NCI-H1105 treated with DMSO at 0.1 percent for 48 hours (cell line): ENCODE measurements at regions not wholly inside any gene's neighbourhood (a gene's known extent, or its start where the extent isn't known, plus 50 kb on each side); places are given as distances from the start of the nearest gene placed in this dataset.

ENCODE experiments used
- DNase-seq: peaks from one replicate; lab custom pipeline; 2025; lab: John Stamatoyannopoulos, UW

DNA sequence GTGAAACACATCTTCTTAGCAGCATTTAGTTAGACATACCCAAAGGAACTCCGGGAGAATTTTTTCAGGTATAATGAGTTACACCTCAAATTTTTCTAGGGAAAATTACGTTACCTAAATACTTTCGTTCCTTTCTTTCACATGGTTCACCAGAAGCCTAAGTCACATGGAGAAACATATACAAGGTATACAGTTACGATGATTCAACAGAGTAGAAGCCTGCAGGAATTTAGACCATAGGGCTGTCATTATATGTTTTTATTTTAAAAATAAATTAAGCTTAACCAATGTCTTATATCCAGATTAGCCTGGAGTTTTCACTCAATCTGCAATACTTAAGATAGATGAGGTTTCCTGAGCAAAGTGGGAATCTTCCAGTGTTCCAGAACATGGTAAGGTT lies 549.5 kb upstream of the JARID2 start:
- DNase-seq: no peak

DNA sequence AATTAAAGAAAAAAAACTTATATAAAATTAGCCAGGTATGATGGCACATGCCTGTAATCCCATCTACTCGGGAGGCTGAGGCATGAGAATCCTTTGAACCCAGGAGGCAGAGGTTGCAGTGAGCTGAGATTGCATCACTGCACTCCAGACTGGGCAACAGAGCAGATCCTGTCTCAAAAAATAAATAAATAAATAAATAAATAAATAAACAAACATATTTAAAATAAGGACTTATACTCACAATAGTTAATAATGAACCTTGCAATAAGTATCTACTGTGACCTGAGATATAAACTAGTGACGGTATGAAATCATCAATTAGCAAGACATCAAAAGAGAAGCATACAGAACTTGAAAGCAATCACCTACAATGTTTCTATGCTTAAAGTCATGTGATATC lies 548.4 kb upstream of the JARID2 start:
- DNase-seq: no peak

DNA sequence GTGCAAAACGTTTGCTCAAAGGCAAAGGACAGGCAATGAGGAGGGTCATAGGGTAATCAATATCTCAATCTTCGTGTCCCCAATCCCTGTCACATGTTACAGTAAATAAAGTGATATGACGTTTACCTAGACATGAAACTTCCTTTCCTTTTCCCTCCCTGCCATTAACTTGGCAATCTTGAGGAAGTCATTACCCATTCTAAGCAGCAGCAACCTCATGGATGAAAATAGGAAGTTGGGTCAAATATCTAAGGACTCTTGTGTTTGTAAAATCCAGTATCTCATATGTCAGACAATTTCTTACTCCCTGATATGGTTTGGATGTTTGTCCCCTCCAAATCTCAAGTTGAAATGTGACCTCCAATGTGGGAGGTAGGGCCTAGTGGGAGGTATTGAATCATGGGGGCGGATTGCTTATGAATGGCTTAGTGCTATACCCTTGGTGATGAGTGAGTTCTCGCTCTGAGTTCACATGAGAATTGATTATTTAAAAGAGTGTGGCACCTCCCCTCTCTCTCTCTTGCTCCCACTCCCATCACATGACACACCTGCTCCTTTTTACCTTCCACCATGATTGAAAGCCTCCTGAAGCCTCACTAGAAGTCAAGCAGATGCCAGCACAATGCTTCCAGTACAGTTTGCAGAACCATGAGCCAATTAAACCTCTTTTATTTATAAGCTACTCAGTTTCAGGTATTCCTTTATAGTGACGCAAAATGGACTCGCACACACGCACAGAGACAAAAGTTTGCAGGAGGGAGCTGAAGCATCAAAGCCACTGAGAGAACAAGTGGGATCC lies 545.9 kb upstream of the JARID2 start:
- no peak for DNase-seq

DNA sequence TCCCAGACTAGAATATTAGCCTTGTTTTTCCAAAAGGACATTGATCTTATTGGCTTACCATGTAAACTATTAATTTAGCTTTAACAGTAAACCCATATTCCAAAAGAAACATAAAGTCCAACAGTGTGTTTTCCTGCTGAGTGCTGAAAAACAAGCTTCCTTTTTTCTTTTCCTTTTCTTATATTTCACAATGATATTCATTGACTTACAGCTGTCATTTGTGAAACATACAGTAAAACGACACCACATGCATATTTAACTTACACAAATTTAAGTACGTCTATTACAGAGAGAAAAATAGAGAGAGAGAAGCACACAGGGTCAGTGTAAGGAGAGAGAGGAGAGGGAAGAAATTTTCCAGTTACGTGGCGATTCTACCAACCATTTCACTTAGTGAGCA lies 543.9 kb upstream of the JARID2 start:
- no peak for DNase-seq

DNA sequence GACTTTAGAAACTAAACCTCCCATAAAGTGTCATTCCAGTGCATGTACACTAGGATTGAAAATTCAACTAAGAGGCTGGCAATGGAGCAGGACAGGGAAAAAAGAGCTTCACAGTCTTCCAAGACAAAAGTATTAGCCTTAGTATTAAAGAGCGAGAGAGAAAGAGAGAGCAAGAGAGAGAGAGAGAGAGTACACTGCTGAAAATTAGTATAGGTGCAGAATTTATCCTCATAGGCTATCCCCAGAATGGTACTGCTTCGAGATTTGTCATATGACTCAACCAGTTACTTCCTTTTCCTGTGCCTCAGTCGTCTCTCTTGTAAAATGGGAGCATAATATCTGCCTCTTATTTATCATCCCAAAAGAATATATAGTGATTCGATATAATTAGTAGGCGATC lies 543.2 kb upstream of the JARID2 start:
- DNase-seq: no peak

DNA sequence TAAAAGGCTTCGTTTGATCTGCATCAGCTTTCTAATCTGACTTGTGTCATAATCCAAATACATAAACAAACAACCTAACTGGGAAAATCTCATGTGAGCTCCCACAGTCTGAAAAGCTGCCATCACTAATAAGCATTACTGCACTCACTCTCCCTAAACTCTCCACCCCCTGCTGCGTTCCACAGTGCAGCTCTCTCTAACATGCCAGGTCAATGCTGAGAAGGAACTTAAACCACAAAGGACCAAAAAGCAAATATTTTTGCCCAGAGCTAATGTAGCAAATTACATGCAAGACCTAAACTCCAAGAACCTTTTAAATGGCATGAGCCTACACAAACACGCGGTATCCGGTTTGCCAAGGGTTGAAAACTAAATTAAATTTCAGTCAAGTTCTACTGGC lies 542.3 kb upstream of the JARID2 start:
- no peak for DNase-seq

DNA sequence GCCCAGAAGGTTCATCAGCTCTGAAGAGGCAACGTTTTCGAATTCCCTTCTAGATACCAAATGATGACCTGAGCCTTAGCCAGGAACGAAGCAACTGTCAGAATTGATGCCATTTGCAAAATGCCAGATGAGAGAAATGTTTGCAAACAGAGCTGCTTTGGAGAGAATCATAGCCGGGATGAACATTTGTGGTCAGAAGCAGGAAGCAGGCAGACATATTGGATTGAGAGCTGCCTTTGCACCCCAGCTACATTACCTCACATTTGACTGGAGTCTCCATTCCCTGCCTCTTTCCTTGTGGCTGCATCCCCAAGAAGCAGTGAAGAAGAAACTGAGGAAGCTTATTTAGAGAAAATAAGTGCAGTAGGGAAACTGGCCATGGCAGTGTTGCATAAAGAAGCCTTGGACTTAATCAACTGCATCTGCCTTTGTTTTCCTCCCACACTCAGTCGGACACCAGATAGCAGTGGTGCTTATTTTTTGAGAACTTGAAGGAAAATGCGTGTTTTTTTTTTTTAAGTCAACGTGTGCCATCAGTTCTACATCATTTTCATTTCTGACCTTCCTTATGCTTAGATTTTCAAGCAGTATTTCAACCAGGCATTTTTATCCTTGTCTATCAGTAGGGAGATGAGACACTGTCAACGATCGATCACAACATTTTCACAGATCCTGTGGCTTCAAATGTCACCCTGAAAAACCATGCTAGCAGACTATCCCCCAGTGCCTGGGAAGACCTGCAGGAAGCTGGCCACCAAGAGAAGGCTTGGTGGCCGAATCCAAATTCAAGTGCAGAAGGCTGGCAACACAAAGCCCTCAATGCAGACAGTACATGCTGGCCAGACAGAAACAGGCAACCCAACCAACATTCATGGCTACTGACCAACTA lies 541.2 kb upstream of the JARID2 start:
- DNase-seq: no peak

DNA sequence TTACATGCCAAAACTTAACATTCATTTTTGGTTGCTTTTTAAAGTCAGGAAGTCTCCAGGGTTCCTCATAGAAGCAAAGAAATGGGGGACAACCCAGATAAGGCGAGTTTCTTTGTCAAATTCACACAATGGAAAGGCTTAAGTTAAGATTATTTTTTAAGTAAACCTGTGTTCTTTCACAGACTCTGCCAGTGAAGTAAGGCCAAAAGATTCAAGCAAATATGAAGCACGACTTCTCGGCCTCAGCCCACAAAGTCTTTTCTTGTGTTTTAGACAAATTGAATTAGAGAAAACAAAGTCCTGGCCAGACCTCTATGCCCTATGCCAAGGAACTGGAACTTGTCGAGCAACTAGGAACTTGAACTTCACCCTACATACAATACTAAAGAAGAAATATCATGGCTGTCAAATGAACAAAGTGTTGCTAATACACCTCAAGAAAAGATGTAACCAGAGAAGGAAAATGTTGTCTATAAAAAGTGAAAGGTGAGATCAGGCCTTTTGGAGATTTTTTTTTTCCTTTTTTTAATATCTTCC lies 540.0 kb upstream of the JARID2 start:
- no peak for DNase-seq

DNA sequence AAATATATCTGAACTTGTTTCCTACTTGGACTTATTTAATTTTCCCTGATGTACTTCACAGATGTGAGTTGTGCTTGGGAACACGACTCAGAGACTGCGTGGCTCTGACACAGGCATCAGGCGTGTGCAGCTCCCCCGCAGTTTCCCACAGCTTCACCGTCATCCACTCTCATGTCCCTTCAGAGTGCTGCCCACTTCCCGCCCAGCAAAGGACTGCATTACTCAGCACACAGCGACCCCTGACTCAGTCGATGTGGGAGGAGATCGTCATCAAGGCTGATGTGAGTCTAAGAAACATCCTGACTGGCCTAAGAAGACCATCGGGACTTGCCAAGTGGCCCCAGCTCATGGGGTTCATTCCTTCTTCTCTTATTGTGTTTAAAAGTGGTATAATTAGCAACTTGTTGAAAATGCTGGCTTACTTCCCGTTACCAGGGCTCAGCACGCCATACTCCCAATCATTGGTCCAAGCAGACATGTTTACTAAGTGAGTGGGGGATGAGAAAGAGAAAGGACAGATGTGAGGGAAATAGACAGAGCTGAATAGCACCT lies 539.4 kb upstream of the JARID2 start:
- DNase-seq: peak; percentile 55

DNA sequence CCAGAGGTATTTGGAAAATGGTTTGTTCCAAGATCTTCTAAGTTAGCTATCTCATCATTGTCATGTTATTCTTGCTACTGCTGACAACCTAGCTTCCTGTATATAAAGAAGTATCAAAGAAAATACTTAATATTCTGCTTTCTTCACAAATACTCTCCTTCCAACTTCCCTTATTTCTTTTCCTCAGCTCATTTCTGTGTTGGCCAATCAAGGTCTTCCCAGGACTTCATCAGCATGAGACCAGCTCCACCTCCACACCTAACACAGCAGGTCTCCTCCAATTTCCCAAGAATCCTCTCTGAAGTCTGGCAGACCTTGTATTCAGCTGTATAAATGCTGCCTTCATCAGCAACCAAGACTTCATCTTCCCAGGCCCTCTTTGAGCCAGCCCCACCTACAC lies 538.6 kb upstream of the JARID2 start:
- no peak for DNase-seq

DNA sequence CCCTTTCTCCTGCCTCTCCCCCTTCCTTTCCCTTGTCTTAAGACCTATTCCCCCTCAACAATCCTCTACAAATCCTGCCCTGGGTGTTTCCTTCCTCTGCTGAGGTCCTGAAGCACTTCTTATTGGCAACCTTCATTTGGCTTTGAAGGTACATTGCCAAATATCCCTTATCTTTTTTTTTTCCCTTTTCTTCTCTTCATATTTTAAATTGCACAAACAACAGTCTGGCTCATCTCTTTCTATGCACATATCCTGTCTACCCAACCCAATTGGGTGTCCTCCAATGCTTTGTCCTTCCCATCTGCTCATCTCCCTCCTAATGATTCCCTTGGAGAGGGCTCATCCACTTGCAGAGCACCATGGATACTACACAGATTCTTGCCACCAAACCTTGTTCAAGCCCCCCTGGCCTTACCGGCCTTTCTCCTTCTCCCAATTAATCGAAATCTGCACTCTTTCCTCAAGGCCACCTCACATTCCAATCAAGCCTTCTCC lies 537.9 kb upstream of the JARID2 start:
- DNase-seq: no peak

DNA sequence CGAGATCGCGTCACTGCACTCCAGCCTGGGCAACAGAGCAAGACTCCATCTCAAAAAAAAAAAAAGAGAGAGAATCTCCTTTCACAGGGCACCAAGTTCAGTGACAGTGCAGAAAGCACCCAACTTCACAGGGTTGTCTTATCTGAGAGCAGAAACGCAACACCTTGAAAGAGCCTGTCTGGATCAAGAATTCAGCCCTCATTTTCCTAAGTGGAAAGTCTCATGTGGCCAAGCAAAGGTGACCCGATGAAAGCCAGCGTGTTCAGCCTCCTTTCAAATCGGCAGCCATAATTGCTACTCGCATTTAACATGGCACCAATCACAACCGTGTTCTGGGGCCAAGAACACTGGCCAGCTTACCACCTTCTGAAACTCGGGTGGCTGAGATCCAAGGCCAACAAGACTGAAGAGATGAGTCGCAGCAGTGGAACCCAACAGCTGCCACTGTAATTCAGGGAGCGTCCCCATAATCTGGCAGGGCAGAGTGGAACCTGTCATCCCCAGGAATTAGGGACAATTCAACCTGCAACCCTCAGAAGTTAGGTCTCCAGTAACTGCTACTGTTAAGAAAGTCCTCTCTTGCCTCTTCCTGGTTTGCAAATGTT lies 536.7 kb upstream of the JARID2 start:
- DNase-seq: no peak

DNA sequence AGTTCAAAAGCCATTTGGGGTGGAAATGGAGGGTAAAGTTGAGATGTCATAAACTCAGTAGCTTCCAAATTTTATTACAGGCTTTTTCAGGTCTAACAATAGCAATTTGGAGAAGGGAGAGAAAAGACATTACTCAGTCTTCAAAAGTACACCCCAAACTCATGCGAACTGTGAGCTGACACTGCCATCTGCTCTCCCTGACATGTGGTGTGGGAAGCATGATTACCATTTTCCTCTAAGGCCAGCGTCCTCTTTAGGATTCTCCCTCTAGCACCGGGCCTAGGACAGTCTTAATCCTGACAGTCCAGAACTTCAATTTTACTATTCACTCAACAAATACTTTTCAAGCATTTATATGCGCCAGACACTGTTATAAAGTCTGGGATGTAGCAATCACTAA lies 536.0 kb upstream of the JARID2 start:
- no peak for DNase-seq

DNA sequence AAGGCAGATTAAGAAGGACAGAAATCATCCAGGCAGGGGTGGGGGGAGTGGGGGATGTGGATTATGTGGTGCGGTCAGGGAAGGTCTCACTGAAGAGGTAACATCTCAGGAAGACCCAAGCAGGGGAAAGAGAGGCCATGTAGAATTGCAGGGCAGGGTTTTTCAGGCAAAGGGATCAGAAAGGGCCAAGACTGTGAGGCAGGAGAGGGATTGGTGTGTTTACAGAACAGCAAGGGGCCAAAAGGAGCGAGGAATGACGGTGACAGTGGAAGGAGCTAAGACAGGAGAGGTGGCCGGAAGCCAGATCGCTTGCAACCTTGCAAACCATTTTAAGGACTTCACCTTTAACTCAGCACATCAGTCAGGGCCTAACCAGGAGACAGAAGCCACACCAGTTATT lies 535.4 kb upstream of the JARID2 start:
- DNase-seq: no peak

DNA sequence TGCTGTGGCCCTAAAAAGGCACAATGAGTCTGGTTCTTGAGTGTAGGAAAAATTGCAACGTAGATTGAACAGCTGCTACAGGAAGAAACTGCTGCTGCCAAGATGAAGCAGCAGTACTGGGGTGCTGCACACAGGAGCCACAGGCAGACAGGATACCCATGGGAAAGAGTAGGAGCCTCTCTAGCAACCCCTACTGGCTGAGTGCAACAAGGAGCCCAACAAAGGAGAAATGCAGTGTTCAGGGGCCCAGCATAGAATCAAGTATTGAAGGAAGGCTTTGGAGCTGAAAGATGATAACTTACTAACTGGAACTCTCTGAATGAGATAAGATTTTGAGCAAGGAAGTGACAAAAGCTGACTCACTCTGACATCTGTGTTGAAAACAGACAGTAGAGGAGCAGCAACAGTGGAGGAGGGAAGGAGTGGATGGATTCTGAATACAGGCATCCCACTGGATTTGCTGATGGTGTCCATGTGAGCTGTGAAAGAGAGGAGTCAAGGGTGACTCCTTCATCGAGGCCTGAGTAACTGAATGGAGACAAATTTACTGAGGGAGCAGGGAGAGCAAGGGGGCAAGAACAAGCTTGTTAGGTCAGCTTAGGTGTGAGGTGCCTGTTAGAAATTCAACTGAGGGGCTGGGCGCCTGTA lies 534.7 kb upstream of the JARID2 start:
- no peak for DNase-seq

DNA sequence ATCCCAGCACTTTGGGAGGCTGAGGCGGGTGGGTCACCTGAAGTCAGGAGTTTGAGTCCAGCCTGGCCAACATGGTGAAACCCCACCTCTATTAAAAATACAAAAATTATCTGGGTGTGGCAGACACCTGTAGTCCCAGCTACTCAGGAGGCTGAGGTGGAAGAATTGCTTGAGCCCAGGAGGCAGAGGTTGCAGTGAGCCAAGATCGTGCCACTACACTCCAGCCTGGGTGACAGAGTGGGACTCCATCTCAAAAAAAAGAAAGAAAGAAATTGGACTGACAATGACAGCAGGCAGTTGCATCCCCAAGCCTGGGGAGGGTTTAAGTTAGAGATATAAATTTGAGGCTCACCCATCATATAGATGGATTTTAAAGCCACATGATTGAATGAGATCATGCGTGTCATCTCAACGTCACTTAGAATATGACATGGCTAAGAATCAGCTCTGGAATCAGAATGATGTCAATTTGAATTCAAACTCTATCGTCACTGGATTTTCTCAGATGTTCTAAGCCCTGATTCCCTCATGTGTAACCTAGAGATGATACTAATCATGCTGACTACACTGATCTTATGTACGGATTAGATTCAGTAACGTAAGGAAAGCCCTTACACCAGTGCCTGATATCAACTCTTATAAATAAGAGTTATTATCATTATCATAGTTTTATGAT lies 534.0 kb upstream of the JARID2 start:
- no peak for DNase-seq

DNA sequence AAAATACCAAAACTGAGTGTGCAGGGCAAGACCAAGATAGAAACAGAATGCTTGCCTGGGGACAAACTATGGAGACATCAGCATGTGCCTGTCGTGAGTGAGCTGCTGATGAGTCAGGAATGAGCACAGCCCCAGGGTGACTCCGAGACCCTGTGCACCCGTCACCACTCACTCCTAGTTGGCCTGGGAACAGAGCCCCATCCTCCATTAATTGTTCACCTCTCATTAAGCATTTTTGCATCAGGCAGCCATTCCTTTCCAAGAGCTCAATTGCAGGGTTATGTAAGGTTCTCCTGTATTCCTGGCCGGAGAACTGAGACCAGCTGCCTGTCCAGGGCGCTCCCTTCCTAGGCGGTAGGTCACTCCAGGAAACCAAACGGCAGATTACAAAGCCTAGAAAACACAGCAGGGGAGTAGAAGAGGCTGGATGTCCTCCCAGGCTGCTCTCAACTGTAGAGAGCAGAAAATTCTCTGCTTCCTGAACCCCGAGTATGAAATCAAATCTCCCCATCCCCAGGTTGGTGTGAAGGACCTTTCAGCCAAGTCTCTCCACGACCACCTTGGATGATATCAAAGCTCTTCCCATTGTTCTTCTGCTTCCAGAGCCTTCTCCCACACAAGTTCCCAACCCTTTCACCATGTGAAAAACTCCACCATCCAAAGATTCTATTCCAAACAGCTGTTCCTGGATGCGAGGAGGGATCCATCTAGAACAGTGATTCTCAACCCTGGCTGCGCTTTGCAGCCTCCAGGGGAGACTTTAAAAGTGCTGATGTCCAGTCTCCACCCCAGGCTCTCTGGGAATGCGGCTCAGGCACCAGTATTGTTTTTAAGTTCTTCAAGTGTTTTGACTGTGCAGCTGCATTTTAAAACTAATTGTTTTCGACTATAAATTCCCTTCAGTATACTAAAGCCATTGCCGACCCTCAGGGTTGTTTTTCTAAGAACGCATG lies 532.6 kb upstream of the JARID2 start:
- DNase-seq: no peak

DNA sequence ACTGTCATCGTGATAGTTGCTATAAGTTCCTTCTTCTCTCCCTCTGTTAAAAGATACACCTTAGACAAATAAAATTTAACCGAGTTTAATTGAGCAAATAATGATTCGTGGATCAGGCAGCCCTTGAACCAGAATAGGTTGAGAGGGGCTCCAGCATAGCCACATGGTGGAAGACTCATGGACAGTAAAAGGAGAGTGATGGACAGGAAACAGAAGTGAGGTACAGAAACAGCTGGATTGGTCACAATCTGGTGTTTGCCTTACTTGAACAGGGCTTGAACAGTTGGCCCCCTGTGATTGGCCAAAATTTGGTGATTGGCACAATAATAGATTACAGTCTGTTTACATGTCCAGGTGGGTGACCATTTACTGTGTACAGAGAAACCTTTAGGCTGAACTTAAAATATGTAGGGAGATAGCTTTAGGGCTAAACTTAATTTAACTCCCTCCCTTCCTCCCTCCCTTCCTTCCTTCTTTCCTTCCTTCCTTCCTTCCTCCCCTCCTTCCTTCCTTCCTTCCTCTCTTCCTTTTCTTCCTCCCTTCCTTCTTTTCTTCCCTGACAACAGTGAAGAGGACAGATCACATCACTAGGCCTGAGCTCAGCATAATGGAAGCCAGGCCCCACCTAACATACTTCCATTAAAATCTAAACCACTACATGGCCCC lies 531.8 kb upstream of the JARID2 start:
- DNase-seq: no peak

DNA sequence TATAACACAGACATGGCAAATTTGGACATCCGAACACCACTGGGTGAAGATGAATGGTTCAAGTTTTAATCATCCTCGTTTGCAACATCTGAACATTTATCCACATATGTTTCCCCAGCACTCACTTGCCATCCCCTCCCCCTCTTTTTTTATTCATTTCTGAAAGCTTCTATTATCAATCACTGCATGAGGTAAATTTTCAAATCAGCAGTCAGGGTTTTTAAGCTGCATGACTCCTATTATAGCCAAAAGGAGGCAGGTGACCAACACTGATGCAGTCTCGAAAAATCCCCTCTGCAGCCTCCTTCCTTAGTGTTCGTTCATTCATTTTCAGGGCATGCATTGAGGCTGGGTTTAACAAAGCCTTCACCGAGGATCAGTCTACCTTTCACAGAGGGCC lies 530.8 kb upstream of the JARID2 start:
- no peak for DNase-seq
